NCI-H774 (cell line): ENCODE measurements at regions not wholly inside any gene's neighbourhood (a gene's known extent, or its start where the extent isn't known, plus 50 kb on each side); places are given as distances from the start of the nearest gene placed in this dataset.

Source experiments
- DNase-seq: peaks from one replicate; lab custom pipeline; 2025; lab: John Stamatoyannopoulos, UW

DNA sequence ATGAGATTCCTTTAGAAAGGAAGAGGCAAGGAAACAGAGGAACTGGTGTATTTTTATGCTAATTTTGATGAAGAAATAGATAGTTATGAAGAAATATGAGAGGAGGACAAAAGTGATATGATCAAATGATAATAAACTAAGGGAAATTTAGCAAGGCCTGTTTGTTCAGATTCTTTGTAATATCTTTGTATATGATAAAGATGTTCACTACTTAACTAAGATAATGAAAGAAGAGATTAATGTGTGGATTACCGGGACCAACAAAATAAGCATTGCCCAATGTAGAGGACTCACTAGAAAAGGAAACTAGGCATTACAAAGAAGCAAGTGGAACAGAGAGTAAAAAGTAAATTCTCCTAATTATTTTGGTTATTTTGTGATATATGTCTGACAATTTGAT is 99.0 kb upstream of the FIGN start:
- DNase-seq = no peak

DNA sequence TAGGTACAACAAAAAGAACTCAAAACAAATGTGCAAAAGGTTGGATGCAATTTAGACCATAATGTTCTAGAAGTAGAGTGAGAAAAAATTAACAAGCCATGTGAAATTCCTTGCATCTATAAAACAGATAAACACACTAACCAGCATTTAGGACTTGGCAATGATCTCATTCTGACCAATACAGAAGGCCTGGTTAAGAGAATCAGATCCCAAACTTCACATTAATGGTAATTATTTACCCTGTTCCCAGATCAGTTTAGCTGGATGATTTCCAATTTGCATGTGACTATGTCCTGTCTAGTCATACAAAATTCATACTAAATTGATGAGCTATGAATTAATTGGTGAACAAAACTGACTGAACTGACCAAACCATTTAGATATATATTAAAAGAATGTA is 98.4 kb upstream of the FIGN start:
- DNase-seq = no peak

DNA sequence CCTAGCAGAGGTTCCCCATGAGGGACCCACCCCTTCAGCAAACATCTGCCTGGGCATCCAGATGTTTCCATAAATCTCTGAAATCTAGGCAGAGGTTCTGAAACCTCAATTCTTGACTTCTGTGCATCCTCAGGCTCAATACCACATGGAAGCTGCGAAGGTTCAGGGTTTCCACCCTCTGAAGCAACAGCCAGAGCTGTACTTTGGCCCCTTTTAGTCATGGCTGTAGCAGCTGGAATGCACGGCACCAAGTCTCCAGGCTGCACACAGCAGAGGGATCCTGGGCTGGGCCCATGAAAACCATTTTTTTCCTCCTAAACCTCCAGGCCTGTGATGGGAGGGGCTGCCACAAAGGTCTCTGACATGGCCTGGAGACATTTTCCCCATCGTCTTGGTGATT is 93.0 kb upstream of the FIGN start:
- no peak for DNase-seq

DNA sequence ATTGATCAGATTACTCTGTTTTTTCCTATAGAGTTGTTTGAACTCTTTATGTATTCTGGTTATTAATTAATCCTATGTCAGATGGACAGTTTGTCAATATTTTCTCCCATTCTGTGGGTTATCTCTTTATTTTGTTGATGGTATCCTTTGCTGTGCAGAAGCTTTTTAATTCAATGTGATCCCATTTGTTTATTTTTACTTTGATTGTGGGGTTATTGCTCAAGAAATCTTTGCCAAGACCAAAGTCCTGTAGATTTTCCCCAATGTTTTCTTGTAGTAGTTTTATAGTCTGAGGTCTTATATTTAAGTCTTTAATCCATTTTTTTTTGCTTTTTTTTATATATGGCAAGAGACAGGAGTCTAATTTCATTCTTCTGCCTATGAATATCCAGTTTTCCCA is 86.2 kb upstream of the FIGN start:
- no peak for DNase-seq

DNA sequence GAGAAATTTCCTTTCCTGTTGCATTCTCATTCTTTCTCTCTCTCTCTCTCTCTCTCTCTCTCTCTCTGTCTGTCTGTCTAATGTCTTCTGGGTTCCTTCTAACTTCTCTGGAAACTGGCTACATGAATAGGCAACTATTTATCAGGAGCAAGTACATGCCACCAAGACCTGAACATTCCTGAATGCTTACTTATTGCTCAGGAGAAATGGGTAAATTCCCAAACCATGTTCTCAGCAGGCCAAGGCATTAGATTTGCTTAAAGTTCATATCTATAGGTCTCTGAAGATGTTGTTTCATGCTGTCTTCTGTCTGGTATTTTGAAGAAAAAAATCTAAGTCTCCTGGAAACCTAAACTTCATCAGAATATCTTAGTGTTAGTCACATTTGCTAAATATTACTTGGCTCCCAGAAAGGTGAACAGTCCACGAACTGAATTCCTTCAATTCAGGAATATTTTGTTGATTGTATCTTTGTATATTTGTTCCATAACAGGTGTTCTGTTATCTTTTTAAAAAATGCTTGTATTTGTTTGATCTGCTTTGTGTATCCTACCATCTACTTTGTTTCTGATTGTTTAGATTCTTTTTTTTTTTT is 77.2 kb upstream of the FIGN start:
- DNase-seq = no peak

DNA sequence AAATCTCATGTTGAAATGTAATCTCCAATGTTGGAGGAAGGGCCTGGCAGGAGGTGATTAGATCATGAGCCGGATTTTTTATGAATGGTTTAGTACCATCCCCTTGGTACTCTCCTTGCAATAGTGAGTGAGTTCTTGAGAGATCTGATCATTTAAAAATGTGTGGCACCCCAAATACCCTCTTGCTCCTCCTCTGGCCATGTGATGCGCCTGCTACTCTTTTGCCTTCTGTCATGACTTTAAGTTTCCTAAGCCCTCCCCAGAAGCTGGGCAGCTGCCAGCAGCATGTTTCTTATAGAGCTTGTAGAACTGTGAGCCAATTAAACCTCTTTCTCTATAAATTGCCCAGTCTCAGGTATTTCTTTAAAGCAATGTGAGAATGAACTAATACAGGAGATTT is 72.6 kb upstream of the FIGN start:
- DNase-seq = no peak

DNA sequence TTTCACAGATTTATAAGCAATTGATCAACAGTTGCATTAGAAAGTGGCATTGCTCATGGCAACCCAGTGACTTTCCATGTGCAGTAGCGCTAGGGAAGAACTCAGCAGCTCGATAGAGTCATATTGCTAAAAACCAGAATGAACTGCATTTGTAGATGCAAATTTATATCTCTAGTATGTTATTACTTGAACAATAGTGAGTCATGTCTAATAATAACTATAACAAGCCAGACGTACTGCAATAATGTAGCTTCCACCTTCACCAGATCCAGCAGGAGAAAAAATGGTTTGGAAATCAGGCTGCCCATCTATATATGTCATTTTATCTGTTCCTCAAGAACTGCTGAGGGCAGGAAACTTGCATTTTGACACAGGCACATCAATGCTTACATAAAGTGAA is 66.5 kb upstream of the FIGN start:
- DNase-seq = no peak

DNA sequence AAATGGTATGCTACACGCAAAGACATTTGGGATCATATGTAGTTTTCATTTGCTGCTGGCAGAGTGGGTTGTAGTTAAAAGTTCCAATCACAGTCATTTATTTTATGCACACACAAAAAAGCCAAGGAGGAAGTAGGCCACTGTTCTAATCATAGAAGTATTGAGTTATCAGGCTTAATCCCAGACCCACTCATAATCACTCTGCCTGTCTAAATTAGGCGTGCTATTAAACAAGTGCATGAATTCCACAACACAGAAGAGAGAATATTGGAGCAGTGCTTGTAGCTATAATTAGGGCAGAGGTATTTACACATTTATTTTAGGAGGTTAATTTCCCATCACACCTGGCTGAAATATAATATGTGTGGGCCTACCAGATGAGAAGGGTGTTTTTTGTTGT is 65.7 kb upstream of the FIGN start:
- no peak for DNase-seq

DNA sequence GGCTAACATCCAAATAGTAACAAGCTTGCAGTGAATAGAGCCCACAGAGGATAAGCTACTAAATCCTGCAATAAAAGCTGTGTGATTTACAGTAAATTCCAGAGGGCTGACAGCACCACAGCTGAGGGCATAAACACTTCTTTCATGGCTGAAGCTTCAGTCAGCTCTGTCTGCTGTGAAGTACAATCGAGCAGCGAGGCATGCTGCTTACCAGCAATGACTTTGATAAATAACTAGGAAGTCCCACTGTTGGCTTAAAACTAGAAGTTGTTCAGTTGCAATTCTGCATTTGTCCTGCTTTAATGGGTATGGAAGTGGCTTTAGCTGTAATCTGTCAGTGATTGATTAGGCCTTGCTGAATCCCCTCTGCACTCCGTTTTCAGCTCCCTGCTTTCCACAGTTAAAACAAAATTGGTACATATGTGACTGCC is 65.2 kb upstream of the FIGN start:
- DNase-seq = peak; percentile 44

DNA sequence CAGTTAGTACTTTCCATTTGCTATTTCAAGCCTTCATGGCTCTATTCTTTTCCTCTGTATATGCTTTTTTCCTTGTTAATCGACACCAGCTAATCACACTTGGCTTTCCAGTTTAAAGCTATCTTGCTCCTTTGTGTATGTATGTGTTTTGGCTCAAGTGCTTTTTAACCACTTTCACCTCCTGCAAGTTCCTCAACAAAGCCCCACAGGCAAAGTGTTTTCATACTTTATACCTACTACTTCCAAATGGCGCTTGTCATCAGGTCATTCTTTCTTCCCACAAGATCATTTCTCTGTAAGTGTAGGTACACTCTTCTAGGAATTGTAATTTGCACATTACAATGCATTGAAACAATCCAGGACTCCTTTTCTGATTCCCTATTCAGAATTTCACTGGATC is 64.0 kb upstream of the FIGN start:
- DNase-seq = no peak

DNA sequence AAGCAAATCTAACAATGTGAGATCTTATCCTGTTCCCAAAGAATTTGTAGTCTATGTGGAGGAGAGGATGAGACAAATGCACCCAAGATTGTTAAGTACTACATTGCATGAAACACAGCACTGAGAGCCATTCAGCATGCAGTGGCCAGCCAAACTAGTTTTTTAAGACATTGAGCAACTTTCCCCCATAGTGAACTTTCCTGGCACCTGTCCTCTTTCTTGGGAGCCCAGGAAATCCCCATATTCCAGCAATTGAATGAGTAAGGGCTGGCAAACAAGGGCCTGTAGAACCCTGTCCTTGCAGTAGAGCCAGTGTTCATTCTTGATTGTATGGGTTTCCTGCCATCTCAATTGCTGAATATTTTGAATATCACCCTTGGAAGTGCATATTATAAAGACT is 58.8 kb upstream of the FIGN start:
- no peak for DNase-seq
